ENCODE measurements at regions not wholly inside any gene's neighbourhood (a gene's known extent, or its start where the extent isn't known, plus 50 kb on each side); places are given as distances from the start of the nearest gene placed in this dataset.
"Not testable (repeated sequence)": the region's sequence is repeated elsewhere in the genome, so short reads cannot be mapped to it uniquely, and the experiment has no call there.

GRCh38 chr7:12833829-12834228 lies 146.4 kb downstream of the ARL4A start:
- DNase-seq, result no peak

- no peak for DNase-seq
Observed at GRCh38 chr7:12834782-12835181, 147.3 kb downstream of the ARL4A start.

- DNase-seq, result no peak
Observed at GRCh38 chr7:12839508-12840153, 152.2 kb downstream of the ARL4A start.

- DNase-seq, result not testable (repeated sequence)
Observed at GRCh38 chr7:12844732-12845131, 157.3 kb downstream of the ARL4A start.

GRCh38 chr7:12847001-12847400 lies 159.6 kb downstream of the ARL4A start:
- no peak for DNase-seq

GRCh38 chr7:12851142-12851541 lies 163.7 kb downstream of the ARL4A start:
- DNase-seq, result no peak

GRCh38 chr7:12851841-12852240 lies 164.4 kb downstream of the ARL4A start:
- DNase-seq, result no peak

GRCh38 chr7:12855036-12855435 lies 167.6 kb downstream of the ARL4A start:
- DNase-seq, result no peak

GRCh38 chr7:12859761-12860160 lies 172.3 kb downstream of the ARL4A start:
- no peak for DNase-seq

GRCh38 chr7:12861070-12861469 lies 173.6 kb downstream of the ARL4A start:
- DNase-seq, result no peak

GRCh38 chr7:12862146-12862545 lies 174.7 kb downstream of the ARL4A start:
- DNase-seq, result no peak

GRCh38 chr7:12864470-12865046 lies 177.1 kb downstream of the ARL4A start:
- no peak for DNase-seq

- no peak for DNase-seq
Observed at GRCh38 chr7:12865593-12865992, 178.2 kb downstream of the ARL4A start.

- DNase-seq, result no peak
Observed at GRCh38 chr7:12866207-12866606, 178.8 kb downstream of the ARL4A start.

GRCh38 chr7:12868027-12868426 lies 180.6 kb downstream of the ARL4A start:
- DNase-seq, result no peak

- no peak for DNase-seq
Observed at GRCh38 chr7:12870219-12870618, 182.8 kb downstream of the ARL4A start.

- DNase-seq, result no peak
Observed at GRCh38 chr7:12872487-12872886, 185.1 kb downstream of the ARL4A start.

- no peak for DNase-seq
Observed at GRCh38 chr7:12873571-12873970, 186.1 kb downstream of the ARL4A start.

GRCh38 chr7:12879139-12879538 lies 191.7 kb downstream of the ARL4A start:
- no peak for DNase-seq

- no peak for DNase-seq
Observed at GRCh38 chr7:12881712-12882111, 194.3 kb downstream of the ARL4A start.

GRCh38 chr7:12882710-12883109 lies 195.3 kb downstream of the ARL4A start:
- no peak for DNase-seq

- no peak for DNase-seq
Observed at GRCh38 chr7:12884033-12884432, 196.6 kb downstream of the ARL4A start.

- no peak for DNase-seq
Observed at GRCh38 chr7:12884856-12885440, 197.5 kb downstream of the ARL4A start.

GRCh38 chr7:12888717-12889116 lies 201.3 kb downstream of the ARL4A start:
- DNase-seq, result no peak

GRCh38 chr7:12889391-12889790 lies 202.0 kb downstream of the ARL4A start:
- no peak for DNase-seq
